ENCODE measurements at regions not wholly inside any gene's neighbourhood (a gene's known extent, or its start where the extent isn't known, plus 50 kb on each side); places are given as distances from the start of the nearest gene placed in this dataset.

- Histone ChIP-seq H3K27ac (ENCODE audit: low read length) (no peak overlapping the region), H2AFZ (ENCODE audit: low read depth, low read length) (no peak overlapping the region), H3K27me3 (ENCODE audit: insufficient read depth, low read depth, low read length) (no peaks in the 10 kb centered on the region), H3F3A (ENCODE audit: insufficient read depth, low read length, poor library complexity, severe bottlenecking) (no peaks in the 10 kb centered on the region), H3K9ac (ENCODE audit: low read length) (no peak overlapping the region), H3K4me3 (ENCODE audit: low read length) (no peak overlapping the region), H3K79me2 (replicated peaks; ENCODE audit: insufficient read depth, low read length) (no peaks in the 10 kb centered on the region), H3K36me3 (ENCODE audit: insufficient read depth, low read length) (no peaks in the 10 kb centered on the region), H3K9me2 (ENCODE audit: insufficient read depth, low read length) (no peaks in the 10 kb centered on the region), H3K4me2 (ENCODE audit: low read length) (no peak overlapping the region), H4K20me1 (ENCODE audit: insufficient read depth) (no peaks in the 10 kb centered on the region), H3K9me3 (ENCODE audit: low read length) (no peaks in the 10 kb centered on the region)
- TF ChIP-seq SMC3 (conservative IDR thresholded peaks at IDR 0.05; ENCODE audit: poor library complexity): no peak
- no peak for TF ChIP-seq REST (IDR thresholded peaks at IDR 0.05; ENCODE audit: borderline replicate concordance)
- no peak for TF ChIP-seq CTCF (IDR thresholded peaks at IDR 0.05; ENCODE audit: poor library complexity, severe bottlenecking)
- TF ChIP-seq TAF1 (IDR thresholded peaks at IDR 0.05; ENCODE audit: low read depth): no peak
- no peak for TF ChIP-seq EZH2 (IDR thresholded peaks at IDR 0.05; ENCODE audit: borderline replicate concordance, insufficient read depth, low read length, poor library complexity, severe bottlenecking)
- no peak for TF ChIP-seq EP300 (conservative IDR thresholded peaks at IDR 0.05; ENCODE audit: poor library complexity, severe bottlenecking)
- no peak for TF ChIP-seq POLR2AphosphoS5 (IDR thresholded peaks at IDR 0.05)
These were observed 330.5 kb downstream of the EPHA7 start for GRCh38 chr6:93088621-93089501.

GRCh38 chr6:93087606-93088005 is 331.8 kb downstream of the EPHA7 start:
- H2AFZ ChIP-seq (ENCODE audit: low read depth, low read length): no peak overlapping the region
- no peak for TF ChIP-seq REST (IDR thresholded peaks at IDR 0.05; ENCODE audit: borderline replicate concordance)
- TF ChIP-seq MXI1 (conservative IDR thresholded peaks at IDR 0.05; ENCODE audit: poor library complexity, severe bottlenecking): no peak
- TF ChIP-seq RAD21 (conservative IDR thresholded peaks at IDR 0.05): no peak
- TF ChIP-seq TAF1 (IDR thresholded peaks at IDR 0.05; ENCODE audit: low read depth): no peak
- TF ChIP-seq SMC3 (conservative IDR thresholded peaks at IDR 0.05; ENCODE audit: poor library complexity): no peak
- TF ChIP-seq POLR2AphosphoS5 (IDR thresholded peaks at IDR 0.05): no peak
- TF ChIP-seq EZH2 (IDR thresholded peaks at IDR 0.05; ENCODE audit: borderline replicate concordance, insufficient read depth, low read length, poor library complexity, severe bottlenecking): no peak
- TF ChIP-seq CTCF (IDR thresholded peaks at IDR 0.05; ENCODE audit: poor library complexity, severe bottlenecking): no peak
- no peak for TF ChIP-seq EP300 (conservative IDR thresholded peaks at IDR 0.05; ENCODE audit: poor library complexity, severe bottlenecking)
- no peak overlapping the region for H3K9ac ChIP-seq (ENCODE audit: low read length)
- H3K4me3 ChIP-seq (ENCODE audit: low read length): no peak overlapping the region
- H3K36me3 ChIP-seq (ENCODE audit: insufficient read depth, low read length): no peaks in the 10 kb centered on the region
- no peaks in the 10 kb centered on the region for H3K9me2 ChIP-seq (ENCODE audit: insufficient read depth, low read length)
- no peaks in the 10 kb centered on the region for H3K9me3 ChIP-seq (ENCODE audit: low read length)
- no peaks in the 10 kb centered on the region for H4K20me1 ChIP-seq (ENCODE audit: insufficient read depth)
- H3K4me2 ChIP-seq (ENCODE audit: low read length): no peak overlapping the region
- H3F3A ChIP-seq (ENCODE audit: insufficient read depth, low read length, poor library complexity, severe bottlenecking): no peaks in the 10 kb centered on the region
- H3K27ac ChIP-seq (ENCODE audit: low read length): no peak overlapping the region
- no peaks in the 10 kb centered on the region for H3K27me3 ChIP-seq (ENCODE audit: insufficient read depth, low read depth, low read length)
- no peaks in the 10 kb centered on the region for H3K79me2 ChIP-seq (replicated peaks; ENCODE audit: insufficient read depth, low read length)
